Ishikawa (cell line): ENCODE measurements at regions not wholly inside any gene's neighbourhood (a gene's known extent, or its start where the extent isn't known, plus 50 kb on each side); places are given as distances from the start of the nearest gene placed in this dataset.

Experiments
- CEBPB ChIP-seq: IDR thresholded peaks from 2 replicates; pipeline ENCODE4 v1.6.1; 2012
- CREB1 ChIP-seq: IDR thresholded peaks from 2 replicates; pipeline ENCODE4 v1.6.1; 2012; ENCODE audit warnings: low read depth
- EGR1 ChIP-seq: IDR thresholded peaks from 2 replicates; pipeline ENCODE4 v1.6.1; 2012
- EP300 ChIP-seq: IDR thresholded peaks from 2 replicates; pipeline ENCODE4 v1.6.1; 2012; ENCODE audit warnings: borderline replicate concordance
- FOXM1 ChIP-seq: IDR thresholded peaks from 2 replicates; pipeline ENCODE4 v1.6.1; 2012; ENCODE audit warnings: low read depth, borderline replicate concordance
- NFIC ChIP-seq: IDR thresholded peaks from 2 replicates; pipeline ENCODE4 v1.6.1; 2012
- RAD21 ChIP-seq: IDR thresholded peaks from 2 replicates; pipeline ENCODE4 v1.6.1; 2012; ENCODE audit warnings: low read depth
- TAF1 ChIP-seq: IDR thresholded peaks from 2 replicates; pipeline ENCODE4 v1.6.1; 2012; ENCODE audit warnings: low read depth, mild to moderate bottlenecking
- TCF12 ChIP-seq: IDR thresholded peaks from 2 replicates; pipeline ENCODE4 v1.6.1; 2012; ENCODE audit warnings: low read depth
- TEAD4 ChIP-seq: IDR thresholded peaks from 2 replicates; pipeline ENCODE4 v1.6.1; 2012
- YY1 ChIP-seq: IDR thresholded peaks from 2 replicates; pipeline ENCODE4 v1.6.1; 2012; ENCODE audit warnings: low read depth
- ZBTB7A ChIP-seq: IDR thresholded peaks from 2 replicates; pipeline ENCODE4 v1.6.1; 2012; ENCODE audit warnings: low read depth
- TF ChIP-seq, protein P1 (sequence below): IDR thresholded peaks from 2 replicates; pipeline ENCODE4 v1.6.1; 2012
- TF ChIP-seq, protein P2 (sequence below): IDR thresholded peaks from 2 replicates; pipeline ENCODE4 v1.6.1; 2012; ENCODE audit warnings: low read depth, mild to moderate bottlenecking
- TF ChIP-seq, protein P3 (sequence below): IDR thresholded peaks from 2 replicates; pipeline ENCODE4 v1.6.1; 2012

DNA sequence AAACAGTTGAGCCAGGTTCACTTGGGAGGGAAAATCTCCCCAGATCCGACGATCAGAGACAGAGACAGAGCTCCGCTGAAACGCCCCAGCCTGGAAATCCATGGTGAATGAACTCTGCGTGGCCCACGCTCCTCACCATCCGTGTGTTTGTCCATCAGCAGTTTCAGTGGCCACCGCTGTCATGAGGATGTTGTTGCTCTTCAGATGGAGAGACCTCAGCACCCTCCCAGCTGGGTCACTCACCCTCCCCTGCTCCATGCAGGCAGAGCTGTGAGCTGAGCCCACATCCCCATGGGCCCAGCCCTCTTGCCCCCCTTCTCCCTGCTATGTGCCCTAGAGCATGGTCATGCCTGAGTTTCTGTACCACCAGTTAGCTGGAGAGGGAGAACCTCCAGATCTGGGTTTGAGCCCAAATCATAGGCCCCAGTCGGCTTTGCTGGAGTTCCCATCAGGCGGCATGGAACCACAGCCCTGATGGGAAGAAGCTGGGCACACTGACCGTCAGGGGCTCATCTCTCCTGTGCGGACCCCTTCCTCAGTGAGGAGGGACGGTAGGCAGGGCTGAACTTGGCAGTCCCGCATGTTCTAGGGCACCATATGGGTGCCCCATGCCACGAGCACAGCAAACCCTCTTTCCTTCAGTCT is 154.4 kb upstream of the COL5A1 start:
- TF ChIP-seq NFIC: no peak
- TF ChIP-seq, protein P1, sequence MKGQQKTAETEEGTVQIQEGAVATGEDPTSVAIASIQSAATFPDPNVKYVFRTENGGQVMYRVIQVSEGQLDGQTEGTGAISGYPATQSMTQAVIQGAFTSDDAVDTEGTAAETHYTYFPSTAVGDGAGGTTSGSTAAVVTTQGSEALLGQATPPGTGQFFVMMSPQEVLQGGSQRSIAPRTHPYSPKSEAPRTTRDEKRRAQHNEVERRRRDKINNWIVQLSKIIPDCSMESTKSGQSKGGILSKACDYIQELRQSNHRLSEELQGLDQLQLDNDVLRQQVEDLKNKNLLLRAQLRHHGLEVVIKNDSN: no peak
- no peak for TF ChIP-seq CREB1
- TF ChIP-seq EP300: no peak
- TF ChIP-seq ZBTB7A: no peak
- TF ChIP-seq YY1: no peak
- no peak for TF ChIP-seq EGR1

DNA sequence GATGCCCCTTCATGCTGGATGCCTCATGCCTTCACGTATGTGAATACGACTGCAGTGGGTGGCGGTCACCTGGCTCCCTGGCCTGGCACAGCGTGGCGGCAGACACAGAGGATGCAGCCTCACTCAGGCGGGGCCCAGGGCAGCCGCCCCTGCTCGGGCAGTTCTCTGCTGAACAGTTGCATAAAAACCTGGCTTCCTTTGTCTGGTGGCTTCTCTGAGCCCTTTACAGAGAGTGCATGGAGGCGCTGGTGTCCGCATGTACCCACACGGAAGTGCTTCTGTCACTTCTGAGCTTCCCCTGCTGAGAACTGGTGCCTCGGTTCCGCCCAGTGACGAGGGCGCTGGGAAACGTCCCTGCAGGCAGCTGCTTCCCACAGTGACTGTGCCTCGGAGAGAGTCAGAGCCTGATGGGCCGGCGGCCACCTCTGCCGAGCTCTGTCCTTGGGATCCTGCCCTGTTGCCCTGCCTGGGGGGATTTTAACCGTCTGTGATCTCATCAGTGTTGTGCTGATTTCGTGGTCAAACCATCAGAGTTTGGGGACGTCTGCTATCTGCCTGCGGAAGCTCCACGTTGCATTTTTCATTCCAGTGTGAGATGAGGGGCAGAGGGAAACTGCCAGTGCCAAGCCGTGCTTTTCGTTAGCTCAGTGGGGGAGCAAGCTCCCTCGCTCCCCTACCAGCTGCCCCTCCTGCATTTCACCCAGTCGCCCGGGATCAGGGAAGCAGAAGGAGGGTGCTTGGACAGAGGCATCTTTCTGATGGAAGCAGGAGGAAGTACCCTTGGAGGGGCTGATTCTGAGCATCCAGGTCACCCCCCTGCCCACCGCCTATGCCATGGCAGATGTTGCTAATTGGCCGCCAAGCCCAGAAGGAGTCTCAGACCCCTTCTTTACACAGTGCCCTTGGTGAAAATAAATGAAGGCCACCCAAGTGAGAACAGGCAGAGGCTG is 153.0 kb upstream of the COL5A1 start:
- TF ChIP-seq FOXM1 (no peak), CREB1 (no peak)

DNA sequence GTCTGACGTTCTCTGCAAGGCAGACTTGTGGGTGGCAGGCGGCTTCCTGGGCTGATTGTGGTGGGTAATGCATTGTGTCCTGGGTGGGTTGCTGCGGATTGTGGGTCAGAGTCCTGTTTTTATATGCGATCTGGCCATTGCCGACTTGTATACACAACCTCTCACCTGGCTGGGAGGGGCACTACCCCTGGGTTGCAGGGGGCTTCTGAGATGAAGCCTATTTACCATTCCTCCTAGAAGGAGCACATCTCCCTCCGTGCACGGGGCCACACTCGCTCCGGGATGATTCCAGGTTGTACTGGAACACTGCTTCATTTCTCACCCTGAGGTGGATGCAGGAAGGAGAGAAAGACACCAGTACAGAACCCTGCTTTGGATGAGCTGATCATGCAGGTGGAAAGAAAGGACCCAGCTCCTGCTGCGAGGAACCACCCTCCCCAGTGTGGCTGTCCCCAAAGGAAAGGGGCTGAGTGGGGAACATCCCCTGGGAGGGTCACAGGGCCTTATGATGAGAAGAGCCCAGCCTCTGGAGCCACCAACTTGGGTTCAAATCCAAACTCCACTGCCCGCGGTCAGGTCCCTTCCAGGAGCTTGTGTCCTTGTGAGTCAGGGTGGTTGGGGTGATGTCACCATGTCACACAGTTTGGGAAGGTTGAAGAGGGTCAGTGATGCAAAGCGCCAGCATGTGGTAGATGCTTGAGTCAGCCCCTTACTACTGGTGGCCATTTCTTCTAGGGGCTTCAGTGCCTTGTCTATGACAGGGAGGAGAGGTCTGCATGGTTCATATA is 151.8 kb upstream of the COL5A1 start:
- no peak for TF ChIP-seq TEAD4

DNA sequence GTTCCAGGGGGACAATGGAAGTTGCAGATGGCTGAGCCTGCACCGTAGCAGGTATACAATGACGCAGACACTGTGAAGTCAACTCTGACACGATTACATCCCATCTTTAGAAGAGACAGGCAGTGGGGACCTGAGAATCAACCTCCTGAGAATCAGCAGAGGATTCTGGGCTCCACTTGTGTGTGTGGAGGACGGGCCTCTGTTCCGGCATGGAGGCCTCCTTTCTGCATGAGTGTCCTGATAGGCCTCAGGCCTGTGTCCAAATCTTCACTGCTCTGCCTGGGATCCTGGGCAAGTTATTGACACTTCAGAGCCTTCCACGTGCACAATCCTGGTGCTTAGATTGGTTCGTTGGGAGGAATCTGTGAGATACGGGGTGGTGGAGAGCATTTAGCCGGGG is 151.2 kb upstream of the COL5A1 start:
- TF ChIP-seq, protein P2, sequence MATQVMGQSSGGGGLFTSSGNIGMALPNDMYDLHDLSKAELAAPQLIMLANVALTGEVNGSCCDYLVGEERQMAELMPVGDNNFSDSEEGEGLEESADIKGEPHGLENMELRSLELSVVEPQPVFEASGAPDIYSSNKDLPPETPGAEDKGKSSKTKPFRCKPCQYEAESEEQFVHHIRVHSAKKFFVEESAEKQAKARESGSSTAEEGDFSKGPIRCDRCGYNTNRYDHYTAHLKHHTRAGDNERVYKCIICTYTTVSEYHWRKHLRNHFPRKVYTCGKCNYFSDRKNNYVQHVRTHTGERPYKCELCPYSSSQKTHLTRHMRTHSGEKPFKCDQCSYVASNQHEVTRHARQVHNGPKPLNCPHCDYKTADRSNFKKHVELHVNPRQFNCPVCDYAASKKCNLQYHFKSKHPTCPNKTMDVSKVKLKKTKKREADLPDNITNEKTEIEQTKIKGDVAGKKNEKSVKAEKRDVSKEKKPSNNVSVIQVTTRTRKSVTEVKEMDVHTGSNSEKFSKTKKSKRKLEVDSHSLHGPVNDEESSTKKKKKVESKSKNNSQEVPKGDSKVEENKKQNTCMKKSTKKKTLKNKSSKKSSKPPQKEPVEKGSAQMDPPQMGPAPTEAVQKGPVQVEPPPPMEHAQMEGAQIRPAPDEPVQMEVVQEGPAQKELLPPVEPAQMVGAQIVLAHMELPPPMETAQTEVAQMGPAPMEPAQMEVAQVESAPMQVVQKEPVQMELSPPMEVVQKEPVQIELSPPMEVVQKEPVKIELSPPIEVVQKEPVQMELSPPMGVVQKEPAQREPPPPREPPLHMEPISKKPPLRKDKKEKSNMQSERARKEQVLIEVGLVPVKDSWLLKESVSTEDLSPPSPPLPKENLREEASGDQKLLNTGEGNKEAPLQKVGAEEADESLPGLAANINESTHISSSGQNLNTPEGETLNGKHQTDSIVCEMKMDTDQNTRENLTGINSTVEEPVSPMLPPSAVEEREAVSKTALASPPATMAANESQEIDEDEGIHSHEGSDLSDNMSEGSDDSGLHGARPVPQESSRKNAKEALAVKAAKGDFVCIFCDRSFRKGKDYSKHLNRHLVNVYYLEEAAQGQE: no peak
- TF ChIP-seq TCF12: no peak
- no peak for TF ChIP-seq NFIC
- no peak for TF ChIP-seq ZBTB7A
- TF ChIP-seq, protein P3, sequence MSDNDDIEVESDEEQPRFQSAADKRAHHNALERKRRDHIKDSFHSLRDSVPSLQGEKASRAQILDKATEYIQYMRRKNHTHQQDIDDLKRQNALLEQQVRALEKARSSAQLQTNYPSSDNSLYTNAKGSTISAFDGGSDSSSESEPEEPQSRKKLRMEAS: no peak
- TF ChIP-seq CEBPB: no peak
- TF ChIP-seq EGR1: no peak
- no peak for TF ChIP-seq YY1
- TF ChIP-seq FOXM1: no peak
- TF ChIP-seq TEAD4: no peak
- TF ChIP-seq CREB1: no peak
- TF ChIP-seq EP300: no peak
- TF ChIP-seq TAF1: no peak
- no peak for TF ChIP-seq RAD21
- TF ChIP-seq, protein P1: no peak

DNA sequence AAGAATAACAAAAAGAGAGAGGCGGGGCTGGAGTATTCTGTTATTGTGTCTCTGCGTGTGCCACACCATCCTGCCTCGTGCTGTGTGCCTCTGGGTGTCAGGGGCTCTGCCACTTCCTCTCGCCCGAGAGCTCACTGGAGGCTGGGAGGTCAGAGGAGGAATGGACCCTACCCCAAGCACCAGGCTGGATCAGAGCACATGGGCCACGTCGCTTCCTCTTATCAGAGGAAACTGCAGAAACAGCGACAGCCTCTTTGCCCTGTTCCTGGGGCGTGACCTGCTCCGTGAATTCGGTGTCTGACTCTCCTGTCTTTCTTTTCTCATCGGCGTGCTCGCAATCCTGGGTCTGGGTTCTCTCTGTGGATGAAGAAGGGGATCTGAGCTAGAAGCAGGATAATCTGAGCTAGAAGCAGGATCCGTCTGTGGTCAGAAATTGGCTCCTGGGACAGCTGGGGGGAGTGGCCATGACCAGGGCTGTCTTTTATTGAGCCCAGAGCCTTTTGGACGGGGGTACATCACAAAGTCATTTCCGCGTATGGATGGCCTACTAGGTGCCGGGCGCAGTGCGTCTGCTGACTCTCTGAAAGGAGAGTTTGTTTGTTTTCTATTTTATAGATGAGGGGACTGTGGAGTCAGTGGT is 150.3 kb upstream of the COL5A1 start:
- TF ChIP-seq EP300: no peak
- TF ChIP-seq NFIC: no peak
- no peak for TF ChIP-seq RAD21
- no peak for TF ChIP-seq TAF1
- TF ChIP-seq CEBPB: no peak
- TF ChIP-seq TEAD4: no peak
- TF ChIP-seq, protein P2: no peak
- TF ChIP-seq, protein P3: no peak
- TF ChIP-seq YY1: no peak
- no peak for TF ChIP-seq TCF12
